Transverse colon (tissue), 4 donors: ENCODE measurements at regions not wholly inside any gene's neighbourhood (a gene's known extent, or its start where the extent isn't known, plus 50 kb on each side); places are given as distances from the start of the nearest gene placed in this dataset.

Source experiments
- DNase-seq: peaks from one replicate; pipeline ENCODE4 v3.0.0-alpha.2; 2019
- H3K27ac ChIP-seq, 4 donors: fragments of 200-600 bp; sonication (generic); 2 replicates each; pipeline ENCODE4 v1.5.1; 2016 to 2018; ENCODE audit warnings: inconsistent platforms in 4 of 4
- H3K27me3 ChIP-seq: fragments of 200-600 bp; sonication (generic); 2 replicates; pipeline ENCODE4 v1.5.1; 2017; ENCODE audit warnings: inconsistent platforms
- H3K36me3 ChIP-seq, 4 donors: fragments of 200-600 bp; sonication (generic); 2 replicates each; pipeline ENCODE4 v1.5.1; 2017 to 2019; ENCODE audit warnings: inconsistent platforms in 4 of 4
- H3K4me1 ChIP-seq, 4 donors: fragments of 200-600 bp; sonication (generic); 2 replicates each; pipeline ENCODE4 v1.5.1; 2017 to 2020; ENCODE audit warnings: inconsistent platforms in 4 of 4
- H3K4me3 ChIP-seq, 4 donors: fragments of 200-600 bp; sonication (generic); 1 replicate in 1 of 4; 2 replicates in 3 of 4; pipeline versions ENCODE4 v1.5.1 to v1.6.1; 2017 to 2019; ENCODE audit warnings: inconsistent platforms in 4 of 4
- H3K9me3 ChIP-seq, 2 donors: fragments of 200-600 bp; sonication (generic); 2 replicates each; pipeline ENCODE4 v1.5.1; 2017 to 2019; ENCODE audit warnings: inconsistent platforms in 2 of 2
- EP300 ChIP-seq: sonication (generic); formaldehyde crosslinking; IDR thresholded peaks from one replicate; pipeline ENCODE4 v1.6.1; 2017; ENCODE audit warnings: antibody characterized with exemption, low read depth
- POLR2A ChIP-seq: fragments of 450-650 bp; IDR thresholded peaks from one replicate; pipeline ENCODE4 v1.6.1; 2016; ENCODE audit warnings: antibody characterized with exemption, mild to moderate bottlenecking, moderate library complexity
- POLR2AphosphoS5 ChIP-seq, 3 donors: sonication (generic); formaldehyde crosslinking; IDR thresholded peaks; one replicate each; pipeline ENCODE4 v1.6.1; 2016; ENCODE audit warnings: antibody characterized with exemption in 3 of 3
- WGBS, 2 donors: methylation state at CpG; one replicate each; pipeline ENCODE4 v1.1.5; 2018; ENCODE audit warnings: low coverage in 1 of 2; 5-methylcytosine and 5-hydroxymethylcytosine counted together
- in situ Hi-C, 4 donors: fragments of 200-750 bp; cut with MboI; loops; one replicate each; pipeline versions ENCODE4 v1.15.0 to v1.15.1; 2017; ENCODE audit warnings: low sequenced_read_pairs in 3 of 4, low pct_ligation_motif_present in 1 of 4, low pct_unique_long_range_greater_than_20kb in 1 of 4
- intact Hi-C: fragments of 100-400 bp; cut with DNase I; formaldehyde crosslinking; loops from one replicate; pipeline ENCODE4 v1.15.1; 2023; ENCODE audit warnings: low total_unique reads
- TF ChIP-seq, protein P1 (sequence below), 5 experiments: fragments of 200-600 bp in 3 of 5; fragments of 450-650 bp in 2 of 5; sonication (generic) in 3 of 5; IDR thresholded peaks; 1 replicate in 2 of 5; 2 replicates in 3 of 5; pipeline ENCODE4 v1.5.1; 2016 to 2017; ENCODE audit warnings: antibody characterized with exemption in 5 of 5, inconsistent platforms in 3 of 5, mild to moderate bottlenecking in 2 of 5, moderate library complexity in 1 of 5

DNA sequence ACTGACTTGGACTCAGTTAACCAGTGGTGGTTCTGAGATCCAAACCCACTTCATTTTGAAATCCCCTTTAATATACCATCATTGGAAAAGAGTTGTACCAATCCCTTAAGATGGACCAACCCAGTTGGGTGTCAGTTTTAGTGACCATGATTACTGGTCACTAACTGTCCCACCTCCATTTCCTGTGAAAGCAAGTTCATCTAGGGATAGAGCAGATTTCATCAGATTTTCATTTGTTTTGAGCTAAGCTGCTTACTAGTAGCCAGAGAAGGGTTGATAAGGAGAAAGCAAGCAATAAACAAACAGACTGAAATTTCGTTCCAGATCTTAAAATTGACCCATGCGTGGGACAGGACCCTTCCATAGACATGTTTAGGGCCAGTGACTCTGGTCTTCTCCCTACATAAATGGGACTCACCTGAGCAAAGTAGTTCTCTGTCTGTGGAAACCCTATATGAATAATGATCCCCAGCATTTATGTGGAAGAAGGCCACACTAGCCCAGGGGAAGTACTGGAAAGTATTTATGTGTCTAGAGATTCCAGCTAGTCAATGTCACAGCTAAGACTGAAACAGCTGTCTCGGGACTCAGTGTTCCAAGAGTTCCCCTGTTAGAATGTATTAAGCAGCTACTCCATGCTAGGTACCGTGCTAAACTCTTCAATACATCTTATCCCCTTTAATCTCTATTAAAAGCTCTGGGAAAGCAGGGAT, 196.0 kb upstream of the BCL6 start:
- Histone ChIP-seq H3K27ac (no peak overlapping the region), H3K4me1 (no peaks in the 10 kb centered on the region), H3K9me3 (no peaks in the 10 kb centered on the region), H3K27me3 (no peaks in the 10 kb centered on the region), H3K36me3 (no peaks in the 10 kb centered on the region), H3K4me3 (no peak overlapping the region)
- TF ChIP-seq POLR2A (no peak), POLR2AphosphoS5 (IDR thresholded peaks at IDR 0.05) (no peak), EP300 (no peak)
- TF ChIP-seq, protein P1, sequence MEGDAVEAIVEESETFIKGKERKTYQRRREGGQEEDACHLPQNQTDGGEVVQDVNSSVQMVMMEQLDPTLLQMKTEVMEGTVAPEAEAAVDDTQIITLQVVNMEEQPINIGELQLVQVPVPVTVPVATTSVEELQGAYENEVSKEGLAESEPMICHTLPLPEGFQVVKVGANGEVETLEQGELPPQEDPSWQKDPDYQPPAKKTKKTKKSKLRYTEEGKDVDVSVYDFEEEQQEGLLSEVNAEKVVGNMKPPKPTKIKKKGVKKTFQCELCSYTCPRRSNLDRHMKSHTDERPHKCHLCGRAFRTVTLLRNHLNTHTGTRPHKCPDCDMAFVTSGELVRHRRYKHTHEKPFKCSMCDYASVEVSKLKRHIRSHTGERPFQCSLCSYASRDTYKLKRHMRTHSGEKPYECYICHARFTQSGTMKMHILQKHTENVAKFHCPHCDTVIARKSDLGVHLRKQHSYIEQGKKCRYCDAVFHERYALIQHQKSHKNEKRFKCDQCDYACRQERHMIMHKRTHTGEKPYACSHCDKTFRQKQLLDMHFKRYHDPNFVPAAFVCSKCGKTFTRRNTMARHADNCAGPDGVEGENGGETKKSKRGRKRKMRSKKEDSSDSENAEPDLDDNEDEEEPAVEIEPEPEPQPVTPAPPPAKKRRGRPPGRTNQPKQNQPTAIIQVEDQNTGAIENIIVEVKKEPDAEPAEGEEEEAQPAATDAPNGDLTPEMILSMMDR (IDR thresholded peaks at IDR 0.05): no peak
- DNase-seq: no peak
- in situ Hi-C loops: no loop called here
- intact Hi-C loops: no loop called here
- WGBS, 2 donors: 79 to 92% methylated on average over 3 to 4 of the region's 4 CpGs

DNA sequence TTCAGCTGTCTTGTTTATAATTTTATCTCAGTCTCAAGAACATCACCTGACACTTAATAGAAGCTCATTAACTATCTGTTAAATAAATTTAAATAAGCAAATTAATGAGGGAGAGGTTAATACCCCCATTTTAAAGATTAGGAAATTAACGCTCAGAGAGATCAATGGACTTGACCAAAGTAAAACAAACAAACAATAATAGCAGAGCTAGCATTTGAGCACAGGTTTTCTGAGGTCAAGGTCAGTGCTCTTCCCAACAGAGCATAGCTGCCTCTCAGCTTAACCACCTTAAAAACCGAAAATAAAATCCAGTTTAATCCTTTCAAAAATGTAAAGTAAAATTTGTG, 196.6 kb upstream of the BCL6 start:
- TF ChIP-seq EP300 (no peak), POLR2A (no peak), POLR2AphosphoS5 (IDR thresholded peaks at IDR 0.05) (no peak)
- TF ChIP-seq, protein P1 (IDR thresholded peaks at IDR 0.05): no peak
- H3K4me3 ChIP-seq: no peak overlapping the region
- H3K27ac ChIP-seq: no peak overlapping the region
- H3K27me3 ChIP-seq: no peaks in the 10 kb centered on the region
- no peaks in the 10 kb centered on the region for H3K36me3 ChIP-seq
- in situ Hi-C loops: no loop called here
- no peaks in the 10 kb centered on the region for H3K4me1 ChIP-seq
- WGBS, 2 donors: 76 to 93% methylated on average over 2 of the region's 2 CpGs
- no peak for DNase-seq
- intact Hi-C loops: no loop called here
- no peaks in the 10 kb centered on the region for H3K9me3 ChIP-seq

DNA sequence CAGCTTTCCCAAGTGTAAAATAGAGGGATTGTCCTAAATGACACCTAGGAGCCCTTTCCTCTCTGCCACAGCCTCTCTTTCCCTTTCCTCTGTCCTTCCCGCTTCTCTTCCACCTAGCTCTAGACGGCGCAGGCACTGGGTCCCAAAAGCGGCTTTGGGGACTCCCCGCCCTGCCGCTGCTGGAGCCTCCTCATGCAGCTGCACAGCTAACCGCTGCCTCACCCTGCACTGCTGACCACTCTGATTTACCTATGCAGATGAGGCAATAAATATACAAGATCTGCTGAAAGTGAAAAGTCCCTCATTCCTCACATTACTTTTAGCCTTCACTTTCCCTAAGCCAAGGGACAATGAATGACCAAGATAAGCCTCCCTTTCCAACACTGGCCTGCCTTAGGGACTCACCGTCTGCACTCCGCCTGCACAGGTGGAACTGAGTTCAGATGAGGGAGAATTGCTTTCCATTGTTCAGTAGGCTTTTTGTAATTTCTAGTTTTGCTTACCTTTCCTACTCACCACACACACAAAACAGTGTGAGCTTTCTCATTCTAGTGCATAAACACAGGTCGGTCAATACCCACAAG, 197.5 kb upstream of the BCL6 start:
- Histone ChIP-seq H3K4me1 (no peaks in the 10 kb centered on the region), H3K4me3 (no peak overlapping the region), H3K27me3 (no peaks in the 10 kb centered on the region), H3K27ac (no peak overlapping the region), H3K36me3 (no peaks in the 10 kb centered on the region), H3K9me3 (no peaks in the 10 kb centered on the region)
- WGBS, 2 donors: 90 to 92% methylated on average over 3 to 10 of the region's 10 CpGs
- TF ChIP-seq, protein P1 (IDR thresholded peaks at IDR 0.05): no peak
- no peak for TF ChIP-seq POLR2A
- no peak for TF ChIP-seq EP300
- no peak for TF ChIP-seq POLR2AphosphoS5 (IDR thresholded peaks at IDR 0.05)
- in situ Hi-C loops (no loop called here), intact Hi-C loops (no loop called here)
- no peak for DNase-seq

DNA sequence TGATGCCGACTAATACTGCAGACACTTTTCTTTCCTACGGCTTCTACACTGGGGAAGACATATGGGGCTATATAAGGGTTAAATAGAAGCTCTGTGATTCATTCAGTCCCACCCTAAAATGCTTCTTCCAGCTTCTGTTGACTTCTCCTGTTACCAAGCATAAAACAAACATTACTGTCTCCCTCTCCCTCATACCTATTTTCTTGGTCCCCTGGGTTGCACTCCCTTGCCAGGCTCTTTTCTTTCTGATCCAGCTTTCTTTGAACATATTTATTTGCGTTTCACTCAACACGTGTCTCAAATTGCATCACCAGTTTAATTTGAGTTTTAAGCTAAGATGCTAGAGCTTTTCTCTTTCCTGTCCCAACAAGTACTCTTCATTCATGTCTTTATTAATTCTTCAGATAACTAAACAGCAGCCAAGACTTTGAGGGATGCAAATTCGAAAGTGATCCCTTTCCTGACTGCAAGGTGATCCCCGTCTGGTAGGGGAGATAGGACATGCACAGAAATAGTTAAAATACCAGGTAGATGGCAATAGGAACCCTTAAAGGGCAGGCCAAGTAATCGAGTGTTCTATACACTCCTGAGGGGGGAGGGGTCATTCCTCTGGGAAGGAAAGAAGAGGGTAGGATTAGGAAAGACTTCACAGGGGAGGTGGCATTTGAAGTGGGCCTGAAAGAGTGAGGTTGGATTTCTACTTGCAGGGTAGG, 198.6 kb upstream of the BCL6 start:
- Histone ChIP-seq H3K4me1 (no peaks in the 10 kb centered on the region), H3K4me3 (no peak overlapping the region), H3K9me3 (no peaks in the 10 kb centered on the region), H3K27me3 (no peaks in the 10 kb centered on the region), H3K36me3 (no peaks in the 10 kb centered on the region), H3K27ac (no peak overlapping the region)
- 71 to 74% methylated on average over 5 to 7 of the region's 7 CpGs for WGBS, 2 donors
- no peak for TF ChIP-seq POLR2A
- no peak for TF ChIP-seq POLR2AphosphoS5 (IDR thresholded peaks at IDR 0.05)
- no peak for TF ChIP-seq EP300
- TF ChIP-seq, protein P1 (IDR thresholded peaks at IDR 0.05): no peak
- in situ Hi-C loops: no loop called here
- no peak for DNase-seq
- intact Hi-C loops: no loop called here
